IMR-90 (cell line): ENCODE measurements at regions not wholly inside any gene's neighbourhood (a gene's known extent, or its start where the extent isn't known, plus 50 kb on each side); places are given as distances from the start of the nearest gene placed in this dataset.

ENCODE experiments used
- MXI1 ChIP-seq: IDR thresholded peaks from 2 replicates; pipeline ENCODE4 v1.6.1; 2012; ENCODE audit warnings: low read depth, mild to moderate bottlenecking, low read length, moderate library complexity, borderline replicate concordance
- POLR2A ChIP-seq: IDR thresholded peaks from 2 replicates; pipeline ENCODE4 v1.6.1; 2012; ENCODE audit warnings: mild to moderate bottlenecking, low read depth, low read length
- SMC3 ChIP-seq: fragments of 150-350 bp; IDR thresholded peaks from 2 replicates; pipeline ENCODE4 v1.6.1; 2016; ENCODE audit warnings: low read depth, mild to moderate bottlenecking, antibody characterized with exemption, low read length, moderate library complexity
- TF ChIP-seq, protein P1 (sequence below): conservative IDR thresholded peaks from 2 replicates; pipeline ENCODE4 v1.5.1; 2012; ENCODE audit warnings: mild to moderate bottlenecking, low read depth, low read length, improper control_type of control experiment

DNA sequence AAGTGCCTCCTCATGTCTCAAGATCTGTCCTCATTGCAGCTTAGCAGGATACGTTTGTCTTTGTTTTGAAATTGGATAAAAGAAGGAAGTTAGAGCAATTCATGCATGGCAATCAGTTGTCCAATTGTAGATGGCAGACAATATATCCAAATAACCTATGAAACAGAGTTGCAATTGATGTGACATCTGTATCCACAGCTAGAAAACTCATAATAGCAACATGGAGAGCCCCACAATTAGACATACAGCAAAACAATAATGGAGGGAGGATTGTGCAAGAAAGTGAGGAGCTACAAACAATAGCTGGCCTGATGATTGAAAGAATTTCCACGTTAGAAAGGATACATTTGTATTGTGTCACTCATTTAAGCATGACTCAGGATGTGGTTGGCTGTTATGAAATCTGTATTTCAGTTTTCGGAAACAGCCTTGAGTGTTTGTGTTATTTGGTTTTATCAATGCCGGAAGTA lies 132.0 kb downstream of the FAM174A start:
- TF ChIP-seq SMC3: no peak
- TF ChIP-seq, protein P1, sequence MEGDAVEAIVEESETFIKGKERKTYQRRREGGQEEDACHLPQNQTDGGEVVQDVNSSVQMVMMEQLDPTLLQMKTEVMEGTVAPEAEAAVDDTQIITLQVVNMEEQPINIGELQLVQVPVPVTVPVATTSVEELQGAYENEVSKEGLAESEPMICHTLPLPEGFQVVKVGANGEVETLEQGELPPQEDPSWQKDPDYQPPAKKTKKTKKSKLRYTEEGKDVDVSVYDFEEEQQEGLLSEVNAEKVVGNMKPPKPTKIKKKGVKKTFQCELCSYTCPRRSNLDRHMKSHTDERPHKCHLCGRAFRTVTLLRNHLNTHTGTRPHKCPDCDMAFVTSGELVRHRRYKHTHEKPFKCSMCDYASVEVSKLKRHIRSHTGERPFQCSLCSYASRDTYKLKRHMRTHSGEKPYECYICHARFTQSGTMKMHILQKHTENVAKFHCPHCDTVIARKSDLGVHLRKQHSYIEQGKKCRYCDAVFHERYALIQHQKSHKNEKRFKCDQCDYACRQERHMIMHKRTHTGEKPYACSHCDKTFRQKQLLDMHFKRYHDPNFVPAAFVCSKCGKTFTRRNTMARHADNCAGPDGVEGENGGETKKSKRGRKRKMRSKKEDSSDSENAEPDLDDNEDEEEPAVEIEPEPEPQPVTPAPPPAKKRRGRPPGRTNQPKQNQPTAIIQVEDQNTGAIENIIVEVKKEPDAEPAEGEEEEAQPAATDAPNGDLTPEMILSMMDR: no peak
- TF ChIP-seq POLR2A: no peak
- no peak for TF ChIP-seq MXI1
